ENCODE measurements at regions not wholly inside any gene's neighbourhood (a gene's known extent, or its start where the extent isn't known, plus 50 kb on each side); places are given as distances from the start of the nearest gene placed in this dataset.

DNA sequence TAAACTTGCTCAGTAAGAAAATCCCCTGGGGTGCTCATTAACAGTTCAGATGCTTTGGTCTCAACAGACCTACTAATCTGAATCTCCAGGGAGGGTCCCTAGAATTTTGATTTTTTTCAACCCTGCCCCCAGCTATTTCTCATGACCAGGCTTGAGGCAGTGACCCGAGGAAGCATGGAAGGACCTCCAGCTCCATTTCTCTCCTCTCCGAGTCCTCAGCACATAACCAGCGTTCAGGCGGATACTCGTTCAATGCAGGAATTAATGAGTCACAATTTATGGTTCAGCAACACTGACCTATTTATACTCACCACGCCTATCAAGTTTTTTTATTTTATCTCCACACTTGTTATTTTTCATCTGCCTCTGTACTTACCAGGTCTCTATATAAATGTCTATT is 369.2 kb upstream of the CDH4 start:
- no peak overlapping the region for H3K9ac ChIP-seq
- no peaks in the 10 kb centered on the region for H3F3A ChIP-seq (ENCODE audit: low read depth)
- Mint-ChIP-seq H3K4me1 (peaks cover 13% of the 10 kb centered on the region), H3K27me3 (ENCODE audit: insufficient read depth, low read depth) (peaks cover 5% of the 10 kb centered on the region), H3K36me3 (no peaks in the 10 kb centered on the region), H3K4me3 (no peak overlapping the region), H3K27ac (no peak overlapping the region), H3K9me3 (no peaks in the 10 kb centered on the region)
- TF ChIP-seq EZH2 (IDR thresholded peaks at IDR 0.05): no peak
- TF ChIP-seq, protein P1, sequence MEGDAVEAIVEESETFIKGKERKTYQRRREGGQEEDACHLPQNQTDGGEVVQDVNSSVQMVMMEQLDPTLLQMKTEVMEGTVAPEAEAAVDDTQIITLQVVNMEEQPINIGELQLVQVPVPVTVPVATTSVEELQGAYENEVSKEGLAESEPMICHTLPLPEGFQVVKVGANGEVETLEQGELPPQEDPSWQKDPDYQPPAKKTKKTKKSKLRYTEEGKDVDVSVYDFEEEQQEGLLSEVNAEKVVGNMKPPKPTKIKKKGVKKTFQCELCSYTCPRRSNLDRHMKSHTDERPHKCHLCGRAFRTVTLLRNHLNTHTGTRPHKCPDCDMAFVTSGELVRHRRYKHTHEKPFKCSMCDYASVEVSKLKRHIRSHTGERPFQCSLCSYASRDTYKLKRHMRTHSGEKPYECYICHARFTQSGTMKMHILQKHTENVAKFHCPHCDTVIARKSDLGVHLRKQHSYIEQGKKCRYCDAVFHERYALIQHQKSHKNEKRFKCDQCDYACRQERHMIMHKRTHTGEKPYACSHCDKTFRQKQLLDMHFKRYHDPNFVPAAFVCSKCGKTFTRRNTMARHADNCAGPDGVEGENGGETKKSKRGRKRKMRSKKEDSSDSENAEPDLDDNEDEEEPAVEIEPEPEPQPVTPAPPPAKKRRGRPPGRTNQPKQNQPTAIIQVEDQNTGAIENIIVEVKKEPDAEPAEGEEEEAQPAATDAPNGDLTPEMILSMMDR (IDR thresholded peaks at IDR 0.05): no peak
- no peak for TF ChIP-seq EZH2phosphoT487 (IDR thresholded peaks at IDR 0.05)
- no peaks in the 10 kb centered on the region for H3K79me2 ChIP-seq (ENCODE audit: low read depth)
- H3K27me3 ChIP-seq: no peaks in the 10 kb centered on the region
- no peak overlapping the region for H3K27ac ChIP-seq
- H2AFZ ChIP-seq (replicated peaks): no peak overlapping the region
- H3K4me2 ChIP-seq: no peak overlapping the region
- no peaks in the 10 kb centered on the region for H3K36me3 ChIP-seq
- H3K9me3 ChIP-seq (ENCODE audit: low read depth): no peaks in the 10 kb centered on the region
- H3K4me3 ChIP-seq: no peak overlapping the region
- no peak for DNase-seq (ENCODE audit: low spot score)
- no peaks in the 10 kb centered on the region for H4K20me1 ChIP-seq (ENCODE audit: low read depth)
- H3K4me1 ChIP-seq: no peaks in the 10 kb centered on the region

DNA sequence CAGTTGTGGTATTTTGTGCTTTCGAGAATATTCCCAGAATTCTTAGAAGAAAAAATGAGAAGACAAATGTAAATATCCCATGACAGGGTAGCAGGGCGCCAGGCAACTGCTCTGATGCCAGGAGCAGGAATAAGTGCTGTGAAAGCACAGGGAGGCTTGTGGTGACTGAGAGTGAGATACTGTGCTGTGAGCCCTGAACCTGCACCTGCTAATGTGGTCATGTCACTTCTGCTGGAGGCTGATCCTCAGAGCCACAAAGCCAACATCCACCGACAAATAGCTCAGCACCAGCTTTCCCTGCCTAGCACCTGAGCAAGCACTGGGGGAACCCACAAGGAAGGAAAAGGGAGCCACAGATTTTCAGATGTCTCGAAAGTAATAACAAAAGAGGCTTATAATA is 368.6 kb upstream of the CDH4 start:
- peaks cover 13% of the 10 kb centered on the region for H3K4me1 Mint-ChIP-seq
- no peak for DNase-seq (ENCODE audit: low spot score)

DNA sequence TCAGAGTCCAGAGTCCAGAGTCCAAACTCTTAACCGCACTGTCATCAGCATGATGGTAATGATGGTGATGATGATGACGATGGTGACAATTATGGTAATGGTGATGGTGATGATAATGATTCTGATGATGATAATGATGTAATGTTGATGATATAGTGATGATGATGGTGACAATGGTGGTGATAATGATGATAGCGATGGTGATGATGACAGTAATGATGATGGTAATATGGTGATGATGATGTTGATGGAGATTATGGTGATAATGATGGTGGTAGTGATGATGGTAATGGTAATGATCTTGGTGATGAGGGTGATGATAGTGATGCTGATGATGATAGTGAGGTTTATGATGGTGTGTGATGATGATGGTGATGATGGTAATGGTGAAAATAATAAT is 367.8 kb upstream of the CDH4 start:
- no peaks in the 10 kb centered on the region for H4K20me1 ChIP-seq (ENCODE audit: low read depth)
- DNase-seq (ENCODE audit: low spot score): no peak
- H3K4me1 ChIP-seq: no peaks in the 10 kb centered on the region
- H3K4me1 Mint-ChIP-seq: peaks cover 13% of the 10 kb centered on the region
- no peaks in the 10 kb centered on the region for H3K9me3 Mint-ChIP-seq
- no peak overlapping the region for H3K4me3 ChIP-seq
- no peak overlapping the region for H3K4me3 Mint-ChIP-seq
- H3F3A ChIP-seq (ENCODE audit: low read depth): no peaks in the 10 kb centered on the region
- no peaks in the 10 kb centered on the region for H3K36me3 ChIP-seq
- no peak overlapping the region for H3K9ac ChIP-seq
- no peak overlapping the region for H3K4me2 ChIP-seq
- TF ChIP-seq EZH2 (IDR thresholded peaks at IDR 0.05) (no peak), EZH2phosphoT487 (IDR thresholded peaks at IDR 0.05) (no peak)
- TF ChIP-seq, protein P1 (IDR thresholded peaks at IDR 0.05): no peak
- H2AFZ ChIP-seq (replicated peaks): no peak overlapping the region
- no peaks in the 10 kb centered on the region for H3K27me3 ChIP-seq
- H3K27ac ChIP-seq: no peak overlapping the region
- peaks cover 2% of the 10 kb centered on the region for H3K27me3 Mint-ChIP-seq (ENCODE audit: insufficient read depth, low read depth)
- H3K36me3 Mint-ChIP-seq: no peaks in the 10 kb centered on the region
- H3K27ac Mint-ChIP-seq: no peak overlapping the region
- no peaks in the 10 kb centered on the region for H3K79me2 ChIP-seq (ENCODE audit: low read depth)
- H3K9me3 ChIP-seq (ENCODE audit: low read depth): no peaks in the 10 kb centered on the region

More for the DNA sequence above, 368.6 kb upstream of the CDH4 start:
- no peaks in the 10 kb centered on the region for H3K79me2 ChIP-seq (ENCODE audit: low read depth)
- no peaks in the 10 kb centered on the region for H3K9me3 ChIP-seq (ENCODE audit: low read depth)
- no peaks in the 10 kb centered on the region for H3F3A ChIP-seq (ENCODE audit: low read depth)
- no peak overlapping the region for H3K27ac ChIP-seq
- Mint-ChIP-seq H3K27ac (no peak overlapping the region), H3K27me3 (ENCODE audit: insufficient read depth, low read depth) (peaks cover 5% of the 10 kb centered on the region), H3K36me3 (no peaks in the 10 kb centered on the region), H3K9me3 (no peaks in the 10 kb centered on the region), H3K4me3 (no peak overlapping the region)
- no peak overlapping the region for H3K4me3 ChIP-seq
- TF ChIP-seq EZH2 (IDR thresholded peaks at IDR 0.05) (no peak), EZH2phosphoT487 (IDR thresholded peaks at IDR 0.05) (no peak)
- H3K36me3 ChIP-seq: no peaks in the 10 kb centered on the region
- no peak overlapping the region for H2AFZ ChIP-seq (replicated peaks)
- H3K4me1 ChIP-seq: no peaks in the 10 kb centered on the region
- H3K4me2 ChIP-seq: no peak overlapping the region
- no peak overlapping the region for H3K9ac ChIP-seq
- no peaks in the 10 kb centered on the region for H4K20me1 ChIP-seq (ENCODE audit: low read depth)
- H3K27me3 ChIP-seq: no peaks in the 10 kb centered on the region

DNA sequence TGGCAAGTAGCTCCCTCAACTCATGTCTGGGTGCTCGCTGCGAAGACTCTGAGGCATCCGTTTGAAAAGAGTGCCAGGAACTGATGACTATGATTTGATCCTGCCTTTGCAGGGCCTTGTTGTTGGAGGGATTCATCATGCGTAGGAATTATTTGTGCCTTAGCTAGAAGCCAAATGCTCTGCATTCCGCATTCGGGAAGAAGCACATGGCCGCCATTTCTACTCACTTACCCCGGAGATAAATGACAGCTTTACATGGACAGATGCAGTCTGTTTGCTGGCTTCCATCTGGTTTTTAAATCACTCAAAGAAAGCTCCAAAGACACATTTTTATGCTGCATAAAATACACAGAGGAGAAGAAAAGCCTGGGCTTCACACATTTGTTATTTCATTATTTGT is 363.3 kb upstream of the CDH4 start:
- H4K20me1 ChIP-seq (ENCODE audit: low read depth): no peaks in the 10 kb centered on the region
- H3K36me3 ChIP-seq: no peaks in the 10 kb centered on the region
- no peak overlapping the region for H3K27ac ChIP-seq
- Mint-ChIP-seq H3K27me3 (ENCODE audit: insufficient read depth, low read depth) (peaks cover 5% of the 10 kb centered on the region), H3K27ac (no peak overlapping the region), H3K4me1 (peaks cover 3% of the 10 kb centered on the region), H3K36me3 (no peaks in the 10 kb centered on the region), H3K4me3 (no peak overlapping the region), H3K9me3 (no peaks in the 10 kb centered on the region)
- TF ChIP-seq, protein P1 (IDR thresholded peaks at IDR 0.05): no peak
- no peak for TF ChIP-seq EZH2phosphoT487 (IDR thresholded peaks at IDR 0.05)
- no peak for TF ChIP-seq EZH2 (IDR thresholded peaks at IDR 0.05)
- DNase-seq (ENCODE audit: low spot score): no peak
- no peaks in the 10 kb centered on the region for H3F3A ChIP-seq (ENCODE audit: low read depth)
- no peaks in the 10 kb centered on the region for H3K4me1 ChIP-seq
- no peaks in the 10 kb centered on the region for H3K9me3 ChIP-seq (ENCODE audit: low read depth)
- H3K79me2 ChIP-seq (ENCODE audit: low read depth): no peaks in the 10 kb centered on the region
- H3K27me3 ChIP-seq: no peaks in the 10 kb centered on the region
- H3K4me3 ChIP-seq: no peak overlapping the region
- H3K9ac ChIP-seq: no peak overlapping the region
- H2AFZ ChIP-seq (replicated peaks): no peak overlapping the region
- H3K4me2 ChIP-seq: no peak overlapping the region
